AG04449 (cell line): ENCODE measurements at regions not wholly inside any gene's neighbourhood (a gene's known extent, or its start where the extent isn't known, plus 50 kb on each side); places are given as distances from the start of the nearest gene placed in this dataset.

Source experiments
- CTCF ChIA-PET: fragments of 350-600 bp; formaldehyde crosslinking; extraction: SDS; loops from one replicate; lab custom pipeline; 2021; ENCODE audit warnings: antibody characterized with exemption; lab: Yijun Ruan, JAX
- POLR2A ChIA-PET: fragments of 400-600, 350-600 bp; formaldehyde crosslinking; extraction: SDS; loops from one replicate; lab custom pipeline; 2020; ENCODE audit warnings: antibody characterized with exemption, inconsistent platforms; lab: Yijun Ruan, JAX
- DNase-seq: peaks from one replicate; pipeline ENCODE4 v3.0.0-alpha.2; 2010; ENCODE audit warnings: low read depth, low spot score
- H3K4me3 ChIP-seq: 2 replicates; pipeline ENCODE4 v1.5.1; 2011; ENCODE audit warnings: low read depth, mild to moderate bottlenecking, control low read depth, low read length
- CTCF ChIP-seq: IDR thresholded peaks from one replicate; pipeline ENCODE4 v1.5.1; 2011; ENCODE audit warnings: mild to moderate bottlenecking, moderate library complexity, low read length, control low read depth, inconsistent platforms; ENCODE audit not compliant: insufficient read depth; ENCODE audit errors: missing control alignments

- POLR2A ChIA-PET, result no interaction called here
- no peak for TF ChIP-seq CTCF
- no peak overlapping the region for H3K4me3 ChIP-seq
- DNase-seq, result no peak
- CTCF ChIA-PET, result no interaction called here
These were observed 128.2 kb downstream of the MZT1 start for GRCh38 chr13:72599178-72599743.

GRCh38 chr13:72590091-72590740 lies 137.2 kb downstream of the MZT1 start:
- ChIA-PET POLR2A (no interaction called here), CTCF (no interaction called here)
- H3K4me3 ChIP-seq, result no peak overlapping the region
- no peak for DNase-seq
- TF ChIP-seq CTCF, result no peak

GRCh38 chr13:72586518-72586917 lies 140.9 kb downstream of the MZT1 start:
- DNase-seq, result no peak
- CTCF ChIA-PET, result no interaction called here

GRCh38 chr13:72585254-72585653 lies 142.2 kb downstream of the MZT1 start:
- POLR2A ChIA-PET, result no interaction called here
- DNase-seq, result no peak
- CTCF ChIA-PET, result no interaction called here
- TF ChIP-seq CTCF, result no peak
- H3K4me3 ChIP-seq, result no peak overlapping the region

More at GRCh38 chr13:72586518-72586917, 140.9 kb downstream of the MZT1 start:
- no peak overlapping the region for H3K4me3 ChIP-seq
- POLR2A ChIA-PET, result no interaction called here
- TF ChIP-seq CTCF, result no peak

GRCh38 chr13:72571191-72571590 lies 156.2 kb downstream of the MZT1 start:
- ChIA-PET CTCF (no interaction called here), POLR2A (interaction anchor here (0.6 kb wide), 1 partner anchor 116 kb away, joined by 3 read pairs; no protein-coding TSS in a partner anchor)
- DNase-seq, result no peak
- no peak for TF ChIP-seq CTCF
- H3K4me3 ChIP-seq, result no peak overlapping the region

GRCh38 chr13:72570019-72570418 lies 157.4 kb downstream of the MZT1 start:
- POLR2A ChIA-PET, result no interaction called here
- CTCF ChIA-PET, result interaction anchor here (0.9 kb wide), 1 partner anchor 14 kb away, joined by 3 read pairs; no protein-coding TSS in a partner anchor
- no peak for TF ChIP-seq CTCF
- DNase-seq, result no peak
- no peak overlapping the region for H3K4me3 ChIP-seq
